ENCODE measurements at regions not wholly inside any gene's neighbourhood (a gene's known extent, or its start where the extent isn't known, plus 50 kb on each side); places are given as distances from the start of the nearest gene placed in this dataset.

- Histone ChIP-seq H3K4me3 (ENCODE audit: low read depth, low read length) (no peak overlapping the region), H3K36me3 (ENCODE audit: control insufficient read depth, insufficient read depth, low read length) (no peaks in the 10 kb centered on the region), H3K9me3 (ENCODE audit: control insufficient read depth, insufficient read depth, low read length) (peaks cover 3% of the 10 kb centered on the region), H3K27ac (ENCODE audit: low read depth, low read length) (no peak overlapping the region), H3K4me1 (ENCODE audit: control insufficient read depth, insufficient read depth, low read length) (no peaks in the 10 kb centered on the region), H3K27me3 (ENCODE audit: control insufficient read depth, insufficient read depth, low read length) (no peaks in the 10 kb centered on the region)
- WGBS (ENCODE audit: insufficient coverage) = 80% methylated on average over 1 of the region's 3 CpGs
- DNase-seq (ENCODE audit: low read depth in 4 of 6, low spot score in 6 of 6) = no peak
These were observed 262.8 kb downstream of the FBXO15 start for GRCh38 chr18:73884868-73885267.

- Histone ChIP-seq H3K4me3 (ENCODE audit: low read depth, low read length) (no peak overlapping the region), H3K27me3 (ENCODE audit: control insufficient read depth, insufficient read depth, low read length) (no peaks in the 10 kb centered on the region), H3K36me3 (ENCODE audit: control insufficient read depth, insufficient read depth, low read length) (no peaks in the 10 kb centered on the region), H3K9me3 (ENCODE audit: control insufficient read depth, insufficient read depth, low read length) (peaks cover 3% of the 10 kb centered on the region), H3K4me1 (ENCODE audit: control insufficient read depth, insufficient read depth, low read length) (no peaks in the 10 kb centered on the region), H3K27ac (ENCODE audit: low read depth, low read length) (no peak overlapping the region)
- WGBS (ENCODE audit: insufficient coverage) = 79% methylated on average over 2 of the region's 2 CpGs
- DNase-seq (ENCODE audit: low read depth in 4 of 6, low spot score in 6 of 6) = no peak
These were observed 266.2 kb downstream of the FBXO15 start for GRCh38 chr18:73881396-73881917.

- Histone ChIP-seq H3K4me3 (ENCODE audit: low read depth, low read length) (no peak overlapping the region), H3K36me3 (ENCODE audit: control insufficient read depth, insufficient read depth, low read length) (no peaks in the 10 kb centered on the region), H3K27me3 (ENCODE audit: control insufficient read depth, insufficient read depth, low read length) (no peaks in the 10 kb centered on the region), H3K4me1 (ENCODE audit: control insufficient read depth, insufficient read depth, low read length) (no peaks in the 10 kb centered on the region), H3K27ac (ENCODE audit: low read depth, low read length) (no peak overlapping the region), H3K9me3 (ENCODE audit: control insufficient read depth, insufficient read depth, low read length) (peaks cover 3% of the 10 kb centered on the region)
- DNase-seq (ENCODE audit: low read depth in 4 of 6, low spot score in 6 of 6) = no peak
- WGBS (ENCODE audit: insufficient coverage) = 85% methylated on average over 2 of the region's 2 CpGs
These were observed 267.2 kb downstream of the FBXO15 start for GRCh38 chr18:73880387-73880786.

GRCh38 chr18:73879766-73880165 is 267.9 kb downstream of the FBXO15 start:
- peaks cover 3% of the 10 kb centered on the region for H3K9me3 ChIP-seq (ENCODE audit: control insufficient read depth, insufficient read depth, low read length)
- no CpG with 5 or more reads among the region's 2 CpGs for WGBS (ENCODE audit: insufficient coverage)
- H3K36me3 ChIP-seq (ENCODE audit: control insufficient read depth, insufficient read depth, low read length) = no peaks in the 10 kb centered on the region
- H3K27me3 ChIP-seq (ENCODE audit: control insufficient read depth, insufficient read depth, low read length) = no peaks in the 10 kb centered on the region
- no peaks in the 10 kb centered on the region for H3K4me1 ChIP-seq (ENCODE audit: control insufficient read depth, insufficient read depth, low read length)
- H3K27ac ChIP-seq (ENCODE audit: low read depth, low read length) = no peak overlapping the region
- no peak overlapping the region for H3K4me3 ChIP-seq (ENCODE audit: low read depth, low read length)
- no peak for DNase-seq (ENCODE audit: low read depth in 4 of 6, low spot score in 6 of 6)

- Histone ChIP-seq H3K27ac (ENCODE audit: low read depth, low read length) (no peak overlapping the region), H3K4me3 (ENCODE audit: low read depth, low read length) (no peak overlapping the region), H3K27me3 (ENCODE audit: control insufficient read depth, insufficient read depth, low read length) (no peaks in the 10 kb centered on the region), H3K4me1 (ENCODE audit: control insufficient read depth, insufficient read depth, low read length) (no peaks in the 10 kb centered on the region), H3K36me3 (ENCODE audit: control insufficient read depth, insufficient read depth, low read length) (no peaks in the 10 kb centered on the region), H3K9me3 (ENCODE audit: control insufficient read depth, insufficient read depth, low read length) (peaks cover 3% of the 10 kb centered on the region)
- no CpG with 5 or more reads among the region's 1 CpG for WGBS (ENCODE audit: insufficient coverage)
- DNase-seq (ENCODE audit: low read depth in 4 of 6, low spot score in 6 of 6) = no peak
These were observed 268.3 kb downstream of the FBXO15 start for GRCh38 chr18:73879328-73879727.

GRCh38 chr18:73869182-73869581 is 278.5 kb downstream of the FBXO15 start:
- no peaks in the 10 kb centered on the region for H3K27me3 ChIP-seq (ENCODE audit: control insufficient read depth, insufficient read depth, low read length)
- H3K27ac ChIP-seq (ENCODE audit: low read depth, low read length) = no peak overlapping the region
- no peak overlapping the region for H3K4me3 ChIP-seq (ENCODE audit: low read depth, low read length)
- H3K4me1 ChIP-seq (ENCODE audit: control insufficient read depth, insufficient read depth, low read length) = no peaks in the 10 kb centered on the region
- no peak for DNase-seq (ENCODE audit: low read depth in 4 of 6, low spot score in 6 of 6)
- no peaks in the 10 kb centered on the region for H3K9me3 ChIP-seq (ENCODE audit: control insufficient read depth, insufficient read depth, low read length)
- H3K36me3 ChIP-seq (ENCODE audit: control insufficient read depth, insufficient read depth, low read length) = no peaks in the 10 kb centered on the region
- WGBS (ENCODE audit: insufficient coverage) = 85% methylated on average over 2 of the region's 3 CpGs

GRCh38 chr18:73861771-73862170 is 285.9 kb downstream of the FBXO15 start:
- H3K27ac ChIP-seq (ENCODE audit: low read depth, low read length) = no peak overlapping the region
- H3K4me3 ChIP-seq (ENCODE audit: low read depth, low read length) = no peak overlapping the region
- H3K4me1 ChIP-seq (ENCODE audit: control insufficient read depth, insufficient read depth, low read length) = no peaks in the 10 kb centered on the region
- 91% methylated on average over 6 of the region's 6 CpGs for WGBS (ENCODE audit: insufficient coverage)
- H3K36me3 ChIP-seq (ENCODE audit: control insufficient read depth, insufficient read depth, low read length) = no peaks in the 10 kb centered on the region
- no peak for DNase-seq (ENCODE audit: low read depth in 4 of 6, low spot score in 6 of 6)
- H3K9me3 ChIP-seq (ENCODE audit: control insufficient read depth, insufficient read depth, low read length) = no peaks in the 10 kb centered on the region
- H3K27me3 ChIP-seq (ENCODE audit: control insufficient read depth, insufficient read depth, low read length) = no peaks in the 10 kb centered on the region

GRCh38 chr18:73859837-73860397 is 287.7 kb downstream of the FBXO15 start:
- no peak for DNase-seq (ENCODE audit: low read depth in 4 of 6, low spot score in 6 of 6)
- Histone ChIP-seq H3K4me1 (ENCODE audit: control insufficient read depth, insufficient read depth, low read length) (no peaks in the 10 kb centered on the region), H3K27ac (ENCODE audit: low read depth, low read length) (no peak overlapping the region), H3K9me3 (ENCODE audit: control insufficient read depth, insufficient read depth, low read length) (no peaks in the 10 kb centered on the region), H3K4me3 (ENCODE audit: low read depth, low read length) (no peak overlapping the region), H3K36me3 (ENCODE audit: control insufficient read depth, insufficient read depth, low read length) (no peaks in the 10 kb centered on the region), H3K27me3 (ENCODE audit: control insufficient read depth, insufficient read depth, low read length) (no peaks in the 10 kb centered on the region)
- WGBS (ENCODE audit: insufficient coverage) = 60% methylated on average over 1 of the region's 9 CpGs

GRCh38 chr18:73852789-73853549 is 294.7 kb downstream of the FBXO15 start:
- Histone ChIP-seq H3K9me3 (ENCODE audit: control insufficient read depth, insufficient read depth, low read length) (no peaks in the 10 kb centered on the region), H3K4me1 (ENCODE audit: control insufficient read depth, insufficient read depth, low read length) (peaks cover 3% of the 10 kb centered on the region), H3K27me3 (ENCODE audit: control insufficient read depth, insufficient read depth, low read length) (no peaks in the 10 kb centered on the region), H3K4me3 (ENCODE audit: low read depth, low read length) (no peak overlapping the region), H3K27ac (ENCODE audit: low read depth, low read length) (no peak overlapping the region), H3K36me3 (ENCODE audit: control insufficient read depth, insufficient read depth, low read length) (no peaks in the 10 kb centered on the region)
- WGBS (ENCODE audit: insufficient coverage) = 82% methylated on average over 6 of the region's 10 CpGs
- DNase-seq (ENCODE audit: low read depth in 4 of 6, low spot score in 6 of 6) = peak in 1 of 6 donors; percentile 71

GRCh38 chr18:73850782-73851181 is 296.9 kb downstream of the FBXO15 start:
- H3K4me3 ChIP-seq (ENCODE audit: low read depth, low read length) = no peak overlapping the region
- WGBS (ENCODE audit: insufficient coverage) = 82% methylated on average over 3 of the region's 5 CpGs
- peaks cover 3% of the 10 kb centered on the region for H3K4me1 ChIP-seq (ENCODE audit: control insufficient read depth, insufficient read depth, low read length)
- H3K27me3 ChIP-seq (ENCODE audit: control insufficient read depth, insufficient read depth, low read length) = no peaks in the 10 kb centered on the region
- no peaks in the 10 kb centered on the region for H3K36me3 ChIP-seq (ENCODE audit: control insufficient read depth, insufficient read depth, low read length)
- H3K27ac ChIP-seq (ENCODE audit: low read depth, low read length) = no peak overlapping the region
- H3K9me3 ChIP-seq (ENCODE audit: control insufficient read depth, insufficient read depth, low read length) = no peaks in the 10 kb centered on the region
- no peak for DNase-seq (ENCODE audit: low read depth in 4 of 6, low spot score in 6 of 6)
